Fibroblast of peridontal ligament (primary cell): ENCODE measurements at regions not wholly inside any gene's neighbourhood (a gene's known extent, or its start where the extent isn't known, plus 50 kb on each side); places are given as distances from the start of the nearest gene placed in this dataset.
"Not testable (repeated sequence)": the region's sequence is repeated elsewhere in the genome, so short reads cannot be mapped to it uniquely, and the experiment has no call there.

Source experiments
- DNase-seq: peaks from one replicate; pipeline ENCODE4 v3.0.0-alpha.2; 2010; ENCODE audit errors: extremely low read depth

DNA sequence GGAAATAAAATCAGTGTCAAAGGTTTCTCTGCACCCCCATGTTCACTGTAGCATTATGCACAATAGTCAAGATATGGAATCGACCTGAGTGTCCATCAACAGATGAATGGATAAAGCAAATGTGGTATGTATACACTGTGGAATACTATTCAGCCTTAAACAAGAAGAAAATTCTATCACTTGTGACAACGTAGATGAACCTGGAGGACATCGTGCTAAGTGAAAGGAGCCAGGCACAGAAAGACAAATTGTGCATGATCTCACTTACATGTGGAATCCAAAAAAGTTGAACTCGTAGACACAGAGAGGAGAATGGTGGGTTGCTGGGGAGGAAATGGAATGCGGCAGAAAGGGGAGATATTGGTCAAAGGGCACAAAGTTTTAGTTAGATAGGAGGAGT lies 136.3 kb upstream of the ESR1 start:
- no peak for DNase-seq

DNA sequence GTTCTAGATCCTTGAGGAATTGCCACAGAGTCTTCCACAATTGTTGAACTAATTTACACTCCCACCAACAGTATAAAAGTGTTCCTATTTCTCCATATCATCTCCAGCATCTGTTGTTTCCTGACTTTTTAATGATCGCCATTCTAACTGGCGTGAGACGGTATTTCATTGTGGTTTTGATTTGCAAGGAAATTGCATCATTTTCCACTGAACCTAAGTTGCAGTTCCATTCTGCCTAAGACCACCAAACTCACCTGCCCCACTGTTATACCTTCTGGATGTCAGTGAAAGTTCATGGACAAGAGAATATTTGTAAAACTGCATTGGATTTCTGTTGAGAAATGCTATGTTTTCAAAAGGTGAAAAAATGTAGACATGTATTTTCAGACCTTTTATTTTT lies 132.9 kb upstream of the ESR1 start:
- DNase-seq: no peak

GRCh38 chr6:151675746-151676459 lies 131.6 kb upstream of the ESR1 start:
- no peak for DNase-seq

DNA sequence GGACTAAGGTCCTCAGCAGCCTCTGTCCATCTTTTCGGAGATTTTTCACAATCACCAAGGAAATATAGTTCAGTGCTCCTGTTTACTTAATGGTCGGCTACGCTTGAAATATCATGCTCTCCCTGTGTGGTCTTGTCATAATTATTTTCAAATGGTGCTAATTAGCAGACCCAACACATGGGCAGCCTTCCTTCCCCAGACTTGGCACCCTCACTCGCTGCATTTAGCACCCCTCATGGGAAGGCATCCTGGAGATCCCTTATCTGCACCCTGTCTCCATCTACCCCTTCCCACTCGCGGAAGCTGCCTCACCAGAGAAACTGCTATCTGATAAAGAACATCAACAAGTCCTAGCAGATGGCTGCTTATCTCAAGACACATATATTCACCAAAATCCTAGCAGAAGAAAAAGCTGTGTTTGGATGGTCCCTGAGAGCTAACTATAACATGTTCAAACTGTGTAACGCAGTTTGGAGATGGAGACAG lies 131.0 kb upstream of the ESR1 start:
- no peak for DNase-seq

GRCh38 chr6:151677404-151677803 lies 130.1 kb upstream of the ESR1 start:
- DNase-seq: no peak

DNA sequence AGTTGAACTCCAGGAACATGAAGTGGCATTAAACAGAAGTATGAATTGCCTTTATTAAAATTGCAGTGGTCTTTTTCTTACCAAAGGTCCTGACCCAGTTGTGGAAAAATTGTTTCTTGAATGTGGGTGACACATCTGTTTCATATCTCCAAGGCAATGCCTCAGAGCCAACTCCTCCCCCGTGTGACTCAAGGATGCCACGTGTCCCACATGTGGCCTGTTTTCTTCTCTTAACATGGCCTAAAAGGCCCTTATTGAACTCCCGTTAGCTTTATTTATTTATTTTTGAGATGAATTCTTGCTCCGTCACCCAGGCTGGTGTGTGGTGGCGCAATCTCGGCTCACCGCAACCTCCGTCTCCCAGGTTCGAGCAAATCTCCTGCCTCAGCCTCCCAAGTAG lies 128.4 kb upstream of the ESR1 start:
- peak; percentile 94 for DNase-seq

- DNase-seq: no peak
These were observed 127.5 kb upstream of the ESR1 start for GRCh38 chr6:151679941-151680340.

- DNase-seq: peak; percentile 17
These were observed 126.5 kb upstream of the ESR1 start for GRCh38 chr6:151680846-151681432.

DNA sequence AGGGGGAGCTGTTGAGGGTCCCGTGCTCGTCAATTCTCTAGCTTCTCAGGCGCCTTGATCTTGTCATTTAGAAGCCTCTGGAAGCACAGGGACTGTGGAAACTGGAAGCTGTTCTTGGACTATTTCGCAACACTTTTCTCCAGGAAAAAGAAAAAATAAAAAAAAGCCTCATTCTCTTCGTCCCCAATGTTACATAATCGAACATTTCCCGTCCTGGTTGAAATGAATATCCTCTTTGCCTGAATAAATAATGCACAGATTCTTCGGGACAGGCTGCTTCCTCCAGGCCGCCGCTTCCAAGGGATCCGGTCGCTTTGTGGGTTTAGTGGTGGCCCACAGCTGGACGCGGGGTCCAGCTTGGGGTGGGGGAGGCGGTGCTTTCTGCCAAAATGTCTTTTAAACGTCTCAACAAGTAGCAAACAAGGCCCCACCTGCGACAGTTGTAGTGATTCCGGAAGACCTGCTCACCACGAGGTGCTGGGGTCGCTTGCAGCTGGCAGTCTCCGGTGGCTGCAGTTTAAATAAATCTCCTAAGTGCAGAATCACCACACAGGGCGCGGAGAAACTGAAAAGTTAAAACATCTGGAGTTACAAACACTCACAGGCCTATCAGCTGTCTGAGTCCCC lies 125.9 kb upstream of the ESR1 start:
- DNase-seq: peak; percentile 74

DNA sequence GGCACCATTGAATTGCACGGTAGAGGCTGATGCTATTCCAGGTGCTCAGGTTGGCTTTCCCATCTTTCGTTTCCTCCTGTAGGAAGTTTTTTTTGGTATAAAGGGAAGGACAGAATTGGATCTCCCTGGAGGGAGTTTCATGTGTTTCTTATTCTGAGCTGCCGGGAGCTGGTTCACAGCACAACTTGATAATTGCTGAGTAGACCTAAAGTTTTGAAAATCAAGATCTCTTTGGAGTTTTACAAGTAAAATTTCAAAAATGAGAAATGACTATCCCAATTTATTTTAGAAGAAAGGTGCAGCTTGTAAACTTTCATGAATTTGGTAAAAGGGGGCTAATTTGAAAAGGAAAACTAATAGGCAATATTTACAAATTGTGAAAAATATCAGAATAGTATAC lies 125.2 kb upstream of the ESR1 start:
- DNase-seq: no peak

DNA sequence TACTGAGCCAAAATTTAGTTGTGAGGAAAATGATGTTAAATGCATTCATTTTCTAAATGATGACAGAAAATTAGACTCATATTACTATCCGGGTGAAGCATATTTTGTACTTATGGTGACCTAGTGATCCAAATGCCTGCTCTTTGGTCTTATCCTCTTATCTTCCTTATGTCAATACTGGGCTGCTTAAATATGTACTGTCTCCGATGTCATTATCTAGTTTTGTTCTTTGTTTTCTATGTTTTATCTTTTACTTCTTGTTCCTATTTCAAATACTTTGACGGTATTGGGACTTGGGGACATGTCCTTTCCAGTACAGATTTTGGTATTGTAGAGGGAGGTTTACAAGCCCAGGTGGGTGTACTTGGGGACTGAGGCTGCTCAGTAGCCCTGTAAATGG lies 124.6 kb upstream of the ESR1 start:
- no peak for DNase-seq

GRCh38 chr6:151683381-151683780 lies 124.1 kb upstream of the ESR1 start:
- DNase-seq: no peak

DNA sequence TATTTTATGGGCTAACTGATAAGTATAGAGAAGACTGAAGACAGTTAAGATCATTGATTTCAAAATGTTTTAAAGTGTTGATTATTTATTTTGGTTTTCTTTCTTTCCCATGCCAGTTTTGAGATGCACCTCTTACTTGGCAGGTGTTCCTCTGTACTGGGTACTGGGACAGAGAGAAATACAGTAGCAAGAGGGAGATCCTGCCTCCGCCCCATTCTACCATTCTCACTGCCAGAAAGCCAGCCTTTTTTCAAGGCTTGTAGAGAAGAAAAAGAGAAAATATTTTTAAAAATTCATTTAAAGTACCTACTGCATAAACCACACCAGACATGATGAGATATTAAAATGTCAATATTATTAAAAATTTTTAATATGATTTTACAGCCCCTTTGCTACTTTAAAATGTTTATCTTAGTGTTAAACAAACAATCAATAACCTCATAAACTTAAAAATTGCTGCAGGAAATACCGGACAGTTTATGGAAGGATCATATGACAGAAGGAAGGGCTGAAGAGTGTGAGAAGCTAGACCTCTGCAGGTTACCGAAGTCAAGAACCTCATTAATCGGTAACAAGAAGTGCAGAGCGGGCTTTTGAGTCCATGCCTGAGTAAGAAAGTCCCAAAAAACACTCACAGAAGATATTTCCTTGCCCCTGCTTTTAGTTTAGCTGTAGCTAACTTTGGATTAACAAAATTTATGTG lies 117.8 kb upstream of the ESR1 start:
- no peak for DNase-seq

DNA sequence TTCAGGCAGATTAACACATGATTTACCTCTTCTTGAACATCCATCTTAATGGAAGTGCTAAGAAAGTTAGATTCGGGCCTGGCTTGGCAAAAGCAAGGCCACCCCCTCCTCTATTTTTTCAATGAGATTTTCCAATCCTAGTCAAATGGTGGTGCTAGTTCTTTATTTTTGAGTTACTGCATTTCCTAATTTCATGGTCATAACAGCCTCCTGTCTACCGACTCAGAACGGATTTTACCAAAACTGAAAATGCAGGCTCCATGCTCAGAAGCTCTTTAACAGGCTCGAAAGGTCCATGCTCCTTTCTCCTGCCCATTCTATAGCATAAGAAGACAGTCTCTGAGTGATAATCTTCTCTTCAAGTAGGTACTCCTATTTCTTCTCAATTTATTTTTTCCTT lies 117.2 kb upstream of the ESR1 start:
- peak; percentile 84 for DNase-seq

GRCh38 chr6:151690768-151691562 lies 116.5 kb upstream of the ESR1 start:
- DNase-seq: peak; percentile 88

GRCh38 chr6:151692216-151692615 lies 115.3 kb upstream of the ESR1 start:
- DNase-seq: peak; percentile 52

DNA sequence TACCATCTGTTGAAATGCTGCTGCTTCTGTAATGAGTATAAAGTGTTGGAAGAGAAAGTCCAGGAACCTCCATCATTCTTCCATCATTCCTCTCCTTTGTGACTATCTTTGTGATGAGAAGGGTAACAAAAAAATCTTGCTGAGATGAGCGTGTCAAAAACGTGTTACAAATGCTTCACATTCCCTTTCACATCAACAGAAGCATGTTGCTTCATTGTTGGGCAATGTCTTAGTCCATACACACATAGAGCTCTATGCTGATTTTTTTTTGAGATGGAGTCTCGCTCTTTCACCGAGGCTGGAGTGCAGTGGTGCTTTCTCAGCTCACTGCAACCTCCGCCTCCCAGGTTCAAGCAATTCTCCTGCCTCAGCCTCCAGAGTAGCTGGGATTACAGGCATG lies 114.1 kb upstream of the ESR1 start:
- no peak for DNase-seq

DNA sequence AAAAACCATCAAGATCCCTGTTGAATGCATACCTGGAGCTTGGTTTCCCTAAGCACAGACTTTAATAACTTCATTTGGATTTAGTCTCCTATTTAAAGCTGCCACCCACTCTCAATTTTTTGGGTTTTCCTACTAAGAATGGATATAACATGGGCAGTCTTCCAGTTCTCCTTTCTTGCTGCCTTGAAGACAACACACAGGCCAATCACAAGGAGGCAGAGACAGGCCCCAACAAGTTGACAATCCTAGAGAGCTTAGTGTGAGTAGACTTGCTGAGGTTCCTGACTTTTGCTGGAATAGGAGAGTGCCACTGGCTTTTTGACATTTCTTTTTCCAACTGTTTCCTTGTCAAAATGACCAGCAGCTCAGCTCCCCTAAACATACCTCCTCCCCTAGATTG lies 112.3 kb upstream of the ESR1 start:
- no peak for DNase-seq

GRCh38 chr6:151696302-151696701 lies 111.2 kb upstream of the ESR1 start:
- DNase-seq: not testable (repeated sequence)

- DNase-seq: no peak
These were observed 108.4 kb upstream of the ESR1 start for GRCh38 chr6:151698931-151699700.

GRCh38 chr6:151699719-151700118 lies 107.8 kb upstream of the ESR1 start:
- no peak for DNase-seq
